B cell (primary cell): ENCODE measurements at regions not wholly inside any gene's neighbourhood (a gene's known extent, or its start where the extent isn't known, plus 50 kb on each side); places are given as distances from the start of the nearest gene placed in this dataset.

ENCODE experiments used
- ATAC-seq: fragments of 200-7000 bp; cut with Tn5 transposase; one replicate; pipeline ENCODE4 v1.10.0; 2021; ENCODE audit warnings: low read depth, mild to moderate bottlenecking, moderate number of reproducible peaks, moderate library complexity
- CTCF ChIA-PET: fragments of 350-600 bp; sonication (Branson Sonifier 250); formaldehyde crosslinking; loops from one replicate; lab custom pipeline; 2021; ENCODE audit warnings: antibody characterized with exemption, inconsistent platforms; lab: Charles Lee
- POLR2A ChIA-PET: fragments of 350-600 bp; sonication (Branson Sonifier 250); formaldehyde crosslinking; loops from one replicate; lab custom pipeline; 2021; ENCODE audit warnings: antibody characterized with exemption; lab: Charles Lee
- DNase-seq: peaks from one replicate; pipeline ENCODE4 v3.0.0; 2013
- H2AFZ ChIP-seq: 2 replicates; pipeline ENCODE4 v1.6.1; 2012; ENCODE audit warnings: mild to moderate bottlenecking, low read depth, low read length; ENCODE audit not compliant: insufficient read depth, poor library complexity, severe bottlenecking
- H3K27ac ChIP-seq, 2 donors: 1 replicate in 1 of 2; 2 replicates in 1 of 2; pipeline ENCODE4 v1.5.1; 2012 to 2013; ENCODE audit warnings: low read length in 2 of 2, mild to moderate bottlenecking in 2 of 2, moderate library complexity in 1 of 2
- H3K27me3 ChIP-seq, 4 experiments: fragments of 200-600 bp in 1 of 4; sonication (generic) in 1 of 4; replicated peaks in 1 of 4; 1 replicate in 2 of 4; 2 replicates in 2 of 4; pipeline versions ENCODE4 v1.6.1 to v1.7.0; 2013 to 2016; ENCODE audit warnings: low read length in 3 of 4, mild to moderate bottlenecking in 2 of 4, mixed read lengths in 1 of 4, moderate library complexity in 1 of 4; ENCODE audit not compliant: insufficient read depth in 4 of 4, control insufficient read depth in 3 of 4; ENCODE audit errors: control extremely low read depth in 1 of 4
- H3K36me3 ChIP-seq, 2 experiments: replicated peaks in 1 of 2; 1 replicate in 1 of 2; 2 replicates in 1 of 2; pipeline versions ENCODE4 v1.6.1 to v1.7.1; 2013; ENCODE audit warnings: low read length in 1 of 2; ENCODE audit not compliant: insufficient read depth in 2 of 2, control insufficient read depth in 1 of 2; ENCODE audit errors: control extremely low read depth in 1 of 2, extremely low read depth in 1 of 2
- H3K4me1 ChIP-seq, 2 donors: fragments of 200-600 bp in 1 of 2; sonication (generic) in 1 of 2; 1 replicate in 1 of 2; 2 replicates in 1 of 2; pipeline versions ENCODE4 v1.5.1 to v1.6.1; 2013 to 2017; ENCODE audit warnings: low read length in 2 of 2; ENCODE audit not compliant: control insufficient read depth in 2 of 2, insufficient read depth in 2 of 2
- H3K4me2 ChIP-seq: replicated peaks from 2 replicates; pipeline ENCODE3; 2012; ENCODE audit warnings: mild to moderate bottlenecking, low read depth, low read length; ENCODE audit not compliant: poor library complexity, severe bottlenecking
- H3K4me3 ChIP-seq, 5 experiments: fragments of 200-600 bp in 1 of 5; sonication (generic) in 1 of 5; 1 replicate in 3 of 5; 2 replicates in 2 of 5; pipeline versions ENCODE4 v1.5.1 to v1.7.0; 2011 to 2016; ENCODE audit warnings: low read length in 4 of 5, mild to moderate bottlenecking in 4 of 5, low read depth in 2 of 5, control low read depth in 1 of 5, moderate library complexity in 1 of 5; ENCODE audit not compliant: insufficient read depth in 1 of 5; ENCODE audit errors: control extremely low read depth in 1 of 5, extremely low read depth in 1 of 5
- H3K79me2 ChIP-seq: fragments of 200-600 bp; sonication (generic); one replicate; pipeline ENCODE4 v1.6.0; 2016; ENCODE audit warnings: low read length; ENCODE audit not compliant: control insufficient read depth, insufficient read depth
- H3K9ac ChIP-seq: fragments of 200-600 bp; sonication (generic); 2 replicates; pipeline ENCODE4 v1.6.1; 2017; ENCODE audit warnings: mild to moderate bottlenecking, low read length, moderate library complexity
- H3K9me3 ChIP-seq, 3 donors: one replicate each; pipeline versions ENCODE4 v1.6.1 to v1.7.1; 2013; ENCODE audit warnings: low read length in 2 of 3; ENCODE audit not compliant: control insufficient read depth in 2 of 3, insufficient read depth in 1 of 3; ENCODE audit errors: control extremely low read depth in 1 of 3
- H4K20me1 ChIP-seq: 2 replicates; pipeline ENCODE4 v1.6.0; 2012; ENCODE audit warnings: mild to moderate bottlenecking, low read length; ENCODE audit not compliant: insufficient read depth, control insufficient read depth, poor library complexity, severe bottlenecking
- H3K27ac Mint-ChIP-seq: one replicate; pipeline ENCODE4 v1.8.0; 2021; ENCODE audit warnings: mixed read lengths
- H3K27me3 Mint-ChIP-seq: one replicate; pipeline ENCODE4 v1.8.0; 2021; ENCODE audit warnings: mixed read lengths
- H3K4me1 Mint-ChIP-seq: one replicate; pipeline ENCODE4 v1.8.0; 2021; ENCODE audit warnings: mixed read lengths
- H3K4me3 Mint-ChIP-seq: one replicate; pipeline ENCODE4 v1.8.0; 2021; ENCODE audit warnings: mixed read lengths
- H3K9me3 Mint-ChIP-seq: one replicate; pipeline ENCODE4 v1.8.0; 2022; ENCODE audit warnings: mixed read lengths; ENCODE audit not compliant: insufficient read depth
- CTCF ChIP-seq: fragments of 200-600 bp; IDR thresholded peaks from one replicate; pipeline ENCODE4 v1.8.0; 2022; ENCODE audit warnings: antibody characterized with exemption, mild to moderate bottlenecking
- EZH2 ChIP-seq: IDR thresholded peaks from 2 replicates; pipeline ENCODE4 v1.6.1; 2012; ENCODE audit warnings: borderline replicate concordance, low read depth, mild to moderate bottlenecking, moderate library complexity, low read length; ENCODE audit not compliant: insufficient read depth, poor library complexity, severe bottlenecking
- whole genome bisulfite sequencing: methylation state at CpG from one replicate; pipeline ENCODE4 v1.1.5; 2013; ENCODE audit warnings: missing lambda C conversion rate; ENCODE audit not compliant: insufficient coverage; 5-methylcytosine and 5-hydroxymethylcytosine counted together
- intact Hi-C: fragments of 100-400 bp; cut with micrococcal nuclease; formaldehyde crosslinking; loops from one replicate; pipeline ENCODE4 v1.10.0; 2022

DNA sequence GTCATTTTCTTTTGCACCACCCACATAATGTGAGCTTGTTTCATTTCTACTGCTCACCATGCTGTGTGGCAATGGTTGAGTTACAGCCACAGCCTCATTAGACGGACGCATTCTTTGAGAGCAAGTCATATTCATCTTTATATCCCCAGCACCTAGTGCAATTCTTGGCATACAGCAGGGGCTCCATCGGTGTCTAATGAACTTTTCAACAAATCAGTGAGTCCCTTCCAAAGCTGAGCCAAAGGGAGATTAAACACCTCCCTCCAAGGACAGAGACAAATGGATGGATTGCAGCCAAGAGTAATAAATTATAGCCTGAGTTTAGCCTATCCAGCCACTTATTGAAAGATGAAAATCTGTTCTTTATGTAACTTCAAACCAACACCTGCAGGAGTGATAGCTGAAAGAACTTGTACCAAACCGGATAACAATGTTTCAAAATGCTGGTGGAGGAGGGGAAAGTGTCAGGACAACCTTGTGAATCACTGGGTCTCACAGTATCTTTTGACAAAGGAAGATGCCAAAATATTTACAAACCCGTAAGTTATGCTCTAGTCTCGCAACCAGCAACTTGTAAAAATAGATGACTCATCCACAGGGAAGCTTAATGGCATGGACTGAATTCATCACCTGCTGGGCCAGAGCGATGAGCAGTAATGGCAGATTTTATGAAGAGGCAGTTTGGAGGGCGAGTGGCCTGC, 139.0 kb downstream of the PXDC1 start:
- no peak overlapping the region for H3K27ac ChIP-seq
- WGBS: 89% methylated on average over 6 of the region's 8 CpGs
- no peaks in the 10 kb centered on the region for H3K79me2 ChIP-seq
- H3K27ac Mint-ChIP-seq: no peak overlapping the region
- CTCF ChIA-PET: no interaction called here
- H3K4me1 ChIP-seq: no peaks in the 10 kb centered on the region
- no peak overlapping the region for H3K9ac ChIP-seq
- H3K27me3 Mint-ChIP-seq: peaks cover 26% of the 10 kb centered on the region
- H3K36me3 ChIP-seq: no peaks in the 10 kb centered on the region
- no peak overlapping the region for H3K4me3 Mint-ChIP-seq
- peaks cover 0 to 3% (median 0%) of the 10 kb centered on the region in 4 experiments for H3K27me3 ChIP-seq
- no peak for TF ChIP-seq EZH2
- no peak for TF ChIP-seq CTCF
- POLR2A ChIA-PET: no interaction called here
- no peaks in the 10 kb centered on the region for H4K20me1 ChIP-seq
- no peak overlapping the region for H2AFZ ChIP-seq
- H3K4me2 ChIP-seq: no peak overlapping the region
- no peaks in the 10 kb centered on the region for H3K9me3 Mint-ChIP-seq
- ATAC-seq (no peak), DNase-seq (no peak)
- intact Hi-C loops: no loop called here
- no peaks in the 10 kb centered on the region for H3K9me3 ChIP-seq
- H3K4me3 ChIP-seq: no peak overlapping the region
- H3K4me1 Mint-ChIP-seq: no peaks in the 10 kb centered on the region

DNA sequence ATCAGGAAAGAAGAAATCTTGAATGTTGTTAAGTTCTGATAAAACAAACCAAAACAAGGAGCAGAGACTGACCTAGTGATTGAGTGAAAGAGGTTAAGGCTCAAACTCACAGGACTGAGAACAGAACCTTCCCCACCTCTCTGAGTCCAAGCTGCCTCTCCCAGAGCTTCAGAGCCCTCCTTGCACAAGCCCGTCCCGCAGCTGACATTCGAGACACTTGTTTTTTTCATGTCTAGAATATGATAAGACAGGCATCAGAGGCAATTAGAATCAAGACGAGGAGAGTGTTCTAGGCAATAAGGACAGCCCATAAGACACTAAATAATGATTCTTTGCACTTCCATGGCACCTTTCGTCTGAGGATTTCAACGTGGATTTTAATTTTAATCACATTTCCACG, 140.6 kb downstream of the PXDC1 start:
- CTCF ChIA-PET: no interaction called here
- intact Hi-C loops: no loop called here
- no peaks in the 10 kb centered on the region for H3K79me2 ChIP-seq
- TF ChIP-seq EZH2 (no peak), CTCF (no peak)
- no peak overlapping the region for H3K27ac ChIP-seq
- H3K4me2 ChIP-seq: no peak overlapping the region
- Mint-ChIP-seq H3K4me3 (no peak overlapping the region), H3K27me3 (peaks cover 34% of the 10 kb centered on the region), H3K4me1 (no peaks in the 10 kb centered on the region), H3K9me3 (no peaks in the 10 kb centered on the region), H3K27ac (no peak overlapping the region)
- WGBS: 90% methylated on average over 7 of the region's 7 CpGs
- peaks cover 0 to 3% (median 0%) of the 10 kb centered on the region in 4 experiments for H3K27me3 ChIP-seq
- H4K20me1 ChIP-seq: no peaks in the 10 kb centered on the region
- H3K4me1 ChIP-seq: no peaks in the 10 kb centered on the region
- no peaks in the 10 kb centered on the region for H3K9me3 ChIP-seq
- H2AFZ ChIP-seq: no peak overlapping the region
- DNase-seq (no peak), ATAC-seq (no peak)
- H3K36me3 ChIP-seq: no peaks in the 10 kb centered on the region
- POLR2A ChIA-PET: no interaction called here
- H3K4me3 ChIP-seq: no peak overlapping the region
- no peak overlapping the region for H3K9ac ChIP-seq
